HG03354 (cell line): ENCODE measurements at regions not wholly inside any gene's neighbourhood (a gene's known extent, or its start where the extent isn't known, plus 50 kb on each side); places are given as distances from the start of the nearest gene placed in this dataset.

Experiments
- ATAC-seq: cut with Tn5 transposase; IDR thresholded peaks from one replicate; pipeline ENCODE4 v1.9.1; 2021; ENCODE audit warnings: mild to moderate bottlenecking; ENCODE audit not compliant: unreplicated experiment, poor library complexity, severe bottlenecking

DNA sequence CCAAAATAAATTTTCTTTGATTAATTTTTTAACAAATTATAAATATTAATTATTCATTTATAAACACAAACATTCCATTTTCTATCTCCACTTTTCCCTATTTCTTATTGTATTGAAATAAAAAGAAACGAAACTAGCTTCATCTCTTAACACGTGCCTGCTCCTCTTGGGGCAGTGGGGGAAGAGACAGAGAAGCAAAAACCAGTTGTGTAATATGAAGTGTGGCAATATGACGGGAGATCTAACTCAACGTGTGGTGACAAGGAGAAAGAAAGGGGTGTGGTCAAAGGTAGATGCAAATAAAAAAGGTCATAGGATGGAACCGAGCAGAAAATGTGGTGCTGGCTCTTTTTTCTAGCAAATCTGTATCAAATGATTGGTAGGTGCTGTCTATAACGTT lies 106.9 kb upstream of the SLC8A1 start:
- ATAC-seq, result no peak

DNA sequence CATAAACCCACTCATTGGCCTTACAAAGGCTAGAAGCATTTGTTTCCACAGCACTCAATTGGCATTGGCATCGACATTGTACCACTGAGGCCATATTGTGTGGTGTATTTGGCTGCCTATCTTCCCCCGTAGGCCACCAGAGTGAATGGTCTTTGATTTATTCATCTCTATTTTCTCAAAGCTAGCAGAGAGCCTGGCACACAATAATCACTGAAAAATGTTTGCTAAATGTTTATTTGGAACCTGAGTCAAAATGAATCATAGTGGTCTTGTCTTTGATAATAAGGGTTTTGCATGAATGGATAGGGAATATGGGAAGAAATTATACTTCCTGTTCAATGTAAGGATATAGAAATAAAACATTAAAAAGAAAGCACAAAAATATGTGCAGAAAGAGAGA lies 107.3 kb upstream of the SLC8A1 start:
- ATAC-seq, result no peak

GRCh38 chr2:40564184-40564583 lies 112.3 kb upstream of the SLC8A1 start:
- ATAC-seq, result no peak

GRCh38 chr2:40579247-40579646 lies 127.4 kb upstream of the SLC8A1 start:
- no peak for ATAC-seq

GRCh38 chr2:40584432-40584831 lies 132.5 kb upstream of the SLC8A1 start:
- ATAC-seq, result no peak

DNA sequence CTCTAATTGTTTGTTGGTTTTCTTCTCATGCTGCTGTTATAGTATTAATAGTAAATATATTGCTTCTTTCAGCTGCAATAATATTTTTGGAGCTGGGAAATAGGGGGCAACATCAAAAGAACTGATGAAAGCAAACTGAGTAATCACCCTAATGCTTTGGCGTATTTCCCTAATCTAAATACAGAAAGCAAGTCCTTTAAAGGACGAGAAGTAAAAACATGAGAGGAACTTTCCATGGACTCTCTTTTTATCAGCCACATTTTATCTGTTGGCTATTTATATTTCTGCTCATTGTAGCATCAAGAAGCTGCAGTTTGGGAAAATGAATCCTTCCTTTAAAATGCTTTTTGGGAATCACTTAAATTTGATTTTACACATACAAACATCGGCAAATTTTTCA lies 139.9 kb upstream of the SLC8A1 start:
- no peak for ATAC-seq

DNA sequence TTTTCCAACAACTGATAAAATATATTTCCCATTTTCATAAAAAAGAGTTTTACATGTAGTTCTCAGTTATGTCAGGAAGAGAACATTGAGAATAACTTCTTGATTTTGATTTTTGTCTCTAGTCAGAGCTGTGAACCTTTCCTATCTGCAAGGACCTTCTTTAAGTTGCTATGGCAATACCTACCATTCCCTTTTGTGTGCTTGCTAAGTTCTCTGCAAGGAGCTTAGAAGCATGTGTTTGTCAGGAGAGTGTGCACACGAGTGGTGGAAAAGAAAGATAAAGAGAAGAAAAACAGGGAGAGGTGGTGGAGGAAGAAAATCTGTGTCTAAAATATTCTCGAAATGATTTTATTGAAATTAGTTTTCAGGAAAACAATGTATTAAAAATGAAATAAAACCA lies 140.3 kb upstream of the SLC8A1 start:
- ATAC-seq, result no peak

DNA sequence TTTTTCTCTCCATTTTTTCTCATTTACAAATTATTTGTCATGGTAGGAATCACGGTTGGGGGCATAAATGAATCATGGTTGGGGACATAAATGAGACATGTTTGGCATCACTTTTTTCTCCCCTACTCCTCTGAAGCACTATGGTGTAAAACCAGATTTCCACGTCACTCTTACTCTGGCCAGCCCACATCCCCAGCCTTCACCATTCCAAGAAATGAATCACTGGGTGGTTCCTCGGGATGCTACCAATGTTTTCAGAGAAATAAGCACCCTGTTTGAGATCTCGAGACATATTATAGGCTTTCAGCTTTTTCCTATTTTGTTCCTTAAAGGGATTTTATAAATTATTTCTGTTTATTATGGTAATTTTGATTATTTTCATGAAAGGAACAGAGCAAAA lies 155.0 kb upstream of the SLC8A1 start:
- ATAC-seq, result no peak

GRCh38 chr2:40611196-40611595 lies 159.3 kb upstream of the SLC8A1 start:
- ATAC-seq, result no peak

- no peak for ATAC-seq
These were observed 174.0 kb upstream of the SLC8A1 start for GRCh38 chr2:40625849-40626248.

DNA sequence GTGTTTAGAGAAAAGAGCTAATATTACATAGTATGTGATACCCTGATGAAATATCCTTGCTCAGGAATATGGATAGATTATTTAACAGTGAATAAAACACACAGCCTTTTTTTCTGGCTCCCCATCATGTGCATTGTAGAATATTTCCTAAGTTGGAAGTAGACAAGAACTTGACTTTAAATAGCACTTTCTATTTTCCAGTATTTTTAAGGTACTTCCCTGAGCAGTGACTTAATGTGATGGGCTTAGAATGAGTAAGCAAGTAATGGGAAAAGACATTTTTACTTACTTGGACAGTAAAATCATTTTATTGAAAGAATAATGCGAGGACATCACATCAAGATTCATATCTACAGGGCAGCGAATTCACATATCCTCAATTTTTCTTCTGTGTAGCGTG lies 176.7 kb upstream of the SLC8A1 start:
- no peak for ATAC-seq

GRCh38 chr2:40629768-40630434 lies 178.0 kb upstream of the SLC8A1 start:
- ATAC-seq, result no peak

GRCh38 chr2:40639320-40639719 lies 187.4 kb upstream of the SLC8A1 start:
- no peak for ATAC-seq

GRCh38 chr2:40642237-40642636 lies 190.3 kb upstream of the SLC8A1 start:
- ATAC-seq, result no peak

DNA sequence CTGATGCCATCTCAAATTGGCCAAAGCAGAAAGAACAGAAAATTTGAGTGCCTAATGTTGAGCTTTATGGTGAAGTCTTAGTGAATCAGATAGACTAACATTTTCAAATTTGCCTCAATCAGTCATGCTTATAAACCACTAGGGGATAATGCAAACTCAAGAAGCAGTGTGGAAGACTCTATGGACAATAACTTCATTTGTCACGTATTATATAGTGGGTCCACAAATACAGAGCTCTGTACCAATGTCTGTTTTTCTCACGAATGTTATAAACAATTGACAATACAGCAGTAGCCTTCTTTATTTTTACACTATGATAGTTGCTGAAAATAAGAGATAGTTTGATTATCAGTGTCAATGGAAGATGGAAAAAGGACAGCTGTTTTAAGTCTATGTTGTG lies 190.8 kb upstream of the SLC8A1 start:
- no peak for ATAC-seq

DNA sequence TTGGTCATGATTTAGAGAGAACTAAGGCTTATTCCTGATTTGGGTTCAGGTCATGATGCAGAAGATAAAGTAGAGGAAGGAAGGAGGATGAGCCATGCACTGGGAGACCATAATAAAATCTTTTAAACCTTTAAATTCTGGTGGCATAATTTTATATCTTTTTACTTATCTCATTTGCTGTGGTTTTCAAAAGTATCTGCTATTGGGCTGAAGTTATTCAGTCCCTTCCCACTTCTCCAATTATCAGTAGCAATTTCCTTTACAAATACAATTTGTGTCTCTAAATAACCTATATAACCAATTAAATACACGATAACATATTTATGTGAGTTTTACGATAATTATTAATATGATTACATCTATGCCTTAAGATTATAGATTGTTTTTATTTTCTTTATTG lies 194.8 kb upstream of the SLC8A1 start:
- no peak for ATAC-seq

GRCh38 chr2:40652155-40652554 lies 200.3 kb upstream of the SLC8A1 start:
- ATAC-seq, result no peak

- ATAC-seq, result no peak
These were observed 201.9 kb upstream of the SLC8A1 start for GRCh38 chr2:40653829-40654228.

DNA sequence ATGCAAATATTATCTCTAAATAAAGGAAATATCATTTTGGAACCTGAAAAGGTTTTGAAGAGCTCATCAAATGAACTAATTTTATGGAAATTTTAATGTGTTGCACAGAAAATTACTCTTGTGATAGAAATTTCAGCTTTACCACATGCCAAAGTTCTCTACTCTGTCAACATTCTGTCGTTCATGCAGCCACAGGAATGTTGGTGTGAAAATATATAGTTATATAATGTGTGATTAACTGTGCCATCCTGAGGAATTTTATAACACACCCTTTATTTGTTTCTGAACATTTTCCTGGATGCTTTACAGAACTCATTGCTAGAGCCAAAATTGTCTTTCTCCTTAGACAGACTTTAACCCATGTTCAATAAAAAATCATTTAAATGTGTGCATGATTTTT lies 202.5 kb upstream of the SLC8A1 start:
- ATAC-seq, result no peak

GRCh38 chr2:40658941-40659340 lies 207.1 kb upstream of the SLC8A1 start:
- no peak for ATAC-seq

GRCh38 chr2:40665493-40666232 lies 213.8 kb upstream of the SLC8A1 start:
- no peak for ATAC-seq

- no peak for ATAC-seq
These were observed 214.5 kb upstream of the SLC8A1 start for GRCh38 chr2:40666398-40666797.
